Astrocyte (in vitro differentiated cells and primary cell): ENCODE measurements at regions not wholly inside any gene's neighbourhood (a gene's known extent, or its start where the extent isn't known, plus 50 kb on each side); places are given as distances from the start of the nearest gene placed in this dataset.

ENCODE experiments used
- DNase-seq: peaks from one replicate; pipeline ENCODE4 v3.0.0-alpha.2; 2010; ENCODE audit warnings: low read depth
- FAIRE-seq: peaks from 2 replicates; lab custom pipeline; 2011; peaks lifted over from hg19 to GRCh38; lab: Jason Lieb, UNC
- H2AFZ ChIP-seq: 2 replicates; pipeline ENCODE4 v1.6.0; 2012; ENCODE audit warnings: low read depth, low read length, inconsistent platforms
- H3K27ac ChIP-seq: 2 replicates; pipeline ENCODE4 v1.5.1; 2011; ENCODE audit warnings: low read depth, low read length, inconsistent platforms
- H3K27me3 ChIP-seq: 2 replicates; pipeline ENCODE4 v1.6.0; 2011; ENCODE audit warnings: low read length, inconsistent platforms; ENCODE audit not compliant: insufficient read depth
- H3K36me3 ChIP-seq: 2 replicates; pipeline ENCODE4 v1.5.1; 2011; ENCODE audit warnings: low read length, inconsistent platforms; ENCODE audit not compliant: insufficient read depth
- H3K4me1 ChIP-seq: 2 replicates; pipeline ENCODE4 v1.5.1; 2011; ENCODE audit warnings: low read length, inconsistent platforms; ENCODE audit not compliant: insufficient read depth
- H3K4me2 ChIP-seq: 2 replicates; pipeline ENCODE4 v1.6.0; 2012; ENCODE audit warnings: low read length, inconsistent platforms
- H3K4me3 ChIP-seq: 2 replicates; pipeline ENCODE4 v1.5.1; 2011; ENCODE audit warnings: low read depth, mild to moderate bottlenecking, low read length, inconsistent platforms; ENCODE audit not compliant: insufficient read depth
- H3K79me2 ChIP-seq: 2 replicates; pipeline ENCODE4 v1.6.0; 2012; ENCODE audit warnings: mild to moderate bottlenecking, low read length, inconsistent platforms; ENCODE audit not compliant: insufficient read depth
- H3K9ac ChIP-seq: 2 replicates; pipeline ENCODE4 v1.6.0; 2012; ENCODE audit warnings: mild to moderate bottlenecking, low read length, inconsistent platforms
- H3K9me3 ChIP-seq: 2 replicates; pipeline ENCODE4 v1.5.1; 2012; ENCODE audit warnings: low read depth, mild to moderate bottlenecking, low read length, inconsistent platforms; ENCODE audit not compliant: insufficient read depth
- H4K20me1 ChIP-seq: 2 replicates; pipeline ENCODE4 v1.6.0; 2012; ENCODE audit warnings: low read length, inconsistent platforms; ENCODE audit not compliant: insufficient read depth
- H3K27ac Mint-ChIP-seq: one replicate; pipeline ENCODE4 v1.8.0; 2021; ENCODE audit warnings: mild to moderate bottlenecking, mixed read lengths; ENCODE audit not compliant: unreplicated experiment
- H3K27me3 Mint-ChIP-seq: one replicate; pipeline ENCODE4 v1.8.0; 2021; ENCODE audit warnings: low read depth, mixed read lengths; ENCODE audit not compliant: unreplicated experiment
- H3K36me3 Mint-ChIP-seq: one replicate; pipeline ENCODE4 v1.8.0; 2021; ENCODE audit warnings: low read depth, mixed read lengths; ENCODE audit not compliant: unreplicated experiment
- H3K4me1 Mint-ChIP-seq: one replicate; pipeline ENCODE4 v1.8.0; 2021; ENCODE audit warnings: low read depth, mixed read lengths; ENCODE audit not compliant: unreplicated experiment
- H3K4me3 Mint-ChIP-seq: one replicate; pipeline ENCODE4 v1.8.0; 2021; ENCODE audit warnings: mild to moderate bottlenecking, moderate library complexity, mixed read lengths; ENCODE audit not compliant: unreplicated experiment
- H3K9me3 Mint-ChIP-seq: one replicate; pipeline ENCODE4 v1.8.0; 2021; ENCODE audit warnings: mild to moderate bottlenecking, mixed read lengths; ENCODE audit not compliant: unreplicated experiment
- CTCF ChIP-seq: IDR thresholded peaks from 2 replicates; pipeline ENCODE4 v1.5.1; 2011; ENCODE audit warnings: low read depth, mild to moderate bottlenecking, inconsistent platforms, low read length, moderate library complexity; ENCODE audit not compliant: insufficient read depth
- EZH2 ChIP-seq: IDR thresholded peaks from 2 replicates; pipeline ENCODE4 v1.6.1; 2012; ENCODE audit warnings: mild to moderate bottlenecking, low read length, inconsistent platforms; ENCODE audit not compliant: insufficient read depth

GRCh38 chr5:12022444-12022843, 118.2 kb upstream of the CTNND2 start:
- H3K4me1 Mint-ChIP-seq: no peaks in the 10 kb centered on the region
- H3K36me3 Mint-ChIP-seq: no peaks in the 10 kb centered on the region
- H3K36me3 ChIP-seq: no peaks in the 10 kb centered on the region
- H3K79me2 ChIP-seq: no peaks in the 10 kb centered on the region
- no peaks in the 10 kb centered on the region for H4K20me1 ChIP-seq
- peaks cover 2% of the 10 kb centered on the region for H3K9me3 Mint-ChIP-seq
- no peaks in the 10 kb centered on the region for H3K9me3 ChIP-seq
- H3K27me3 Mint-ChIP-seq: no peaks in the 10 kb centered on the region
- no peak overlapping the region for H3K9ac ChIP-seq
- H3K27ac Mint-ChIP-seq: no peak overlapping the region
- H3K27me3 ChIP-seq: no peaks in the 10 kb centered on the region
- DNase-seq (no peak), FAIRE-seq (no peak)
- H3K4me1 ChIP-seq: no peaks in the 10 kb centered on the region
- no peak overlapping the region for H3K4me3 Mint-ChIP-seq
- H2AFZ ChIP-seq: no peak overlapping the region
- H3K4me2 ChIP-seq: no peak overlapping the region
- TF ChIP-seq CTCF (no peak), EZH2 (no peak)
- no peak overlapping the region for H3K27ac ChIP-seq
- no peak overlapping the region for H3K4me3 ChIP-seq

GRCh38 chr5:12019306-12019705, 115.1 kb upstream of the CTNND2 start:
- H3K4me3 Mint-ChIP-seq: no peak overlapping the region
- no peak for DNase-seq
- no peak overlapping the region for H2AFZ ChIP-seq
- no peak overlapping the region for H3K27ac ChIP-seq
- H3K27ac Mint-ChIP-seq: no peak overlapping the region
- H3K4me2 ChIP-seq: no peak overlapping the region
- H3K79me2 ChIP-seq: no peaks in the 10 kb centered on the region
- no peak overlapping the region for H3K9ac ChIP-seq
- no peaks in the 10 kb centered on the region for H3K27me3 ChIP-seq
- H3K4me1 ChIP-seq: no peaks in the 10 kb centered on the region
- H3K4me3 ChIP-seq: no peak overlapping the region
- no peaks in the 10 kb centered on the region for H3K9me3 Mint-ChIP-seq
- no peaks in the 10 kb centered on the region for H3K9me3 ChIP-seq
- no peaks in the 10 kb centered on the region for H3K27me3 Mint-ChIP-seq
- no peak for TF ChIP-seq CTCF
- no peak for TF ChIP-seq EZH2
- no peaks in the 10 kb centered on the region for H4K20me1 ChIP-seq
- H3K36me3 Mint-ChIP-seq: no peaks in the 10 kb centered on the region
- H3K4me1 Mint-ChIP-seq: peaks cover 7% of the 10 kb centered on the region
- H3K36me3 ChIP-seq: no peaks in the 10 kb centered on the region
- FAIRE-seq: no peak

- Histone ChIP-seq H3K4me1 (no peaks in the 10 kb centered on the region), H4K20me1 (no peaks in the 10 kb centered on the region), H3K4me2 (no peak overlapping the region), H3K9ac (no peak overlapping the region), H3K36me3 (no peaks in the 10 kb centered on the region), H3K79me2 (no peaks in the 10 kb centered on the region), H3K4me3 (no peak overlapping the region), H3K27ac (no peak overlapping the region), H3K27me3 (no peaks in the 10 kb centered on the region), H2AFZ (peak overlapping the region; percentile 67), H3K9me3 (no peaks in the 10 kb centered on the region)
- peaks cover 7% of the 10 kb centered on the region for H3K4me1 Mint-ChIP-seq
- H3K4me3 Mint-ChIP-seq: no peak overlapping the region
- H3K27me3 Mint-ChIP-seq: no peaks in the 10 kb centered on the region
- DNase-seq (no peak), FAIRE-seq (no peak)
- H3K27ac Mint-ChIP-seq: no peak overlapping the region
- H3K36me3 Mint-ChIP-seq: no peaks in the 10 kb centered on the region
- TF ChIP-seq EZH2: no peak
- no peak for TF ChIP-seq CTCF
- H3K9me3 Mint-ChIP-seq: no peaks in the 10 kb centered on the region
Measured at GRCh38 chr5:12017007-12017406, 112.8 kb upstream of the CTNND2 start.
